ENCODE measurements at regions not wholly inside any gene's neighbourhood (a gene's known extent, or its start where the extent isn't known, plus 50 kb on each side); places are given as distances from the start of the nearest gene placed in this dataset.

- no peaks in the 10 kb centered on the region for H3K79me2 ChIP-seq (ENCODE audit: control insufficient read depth, insufficient read depth, low read length)
- no peak overlapping the region for H3K4me2 ChIP-seq (ENCODE audit: control insufficient read depth, insufficient read depth)
- SMC1A ChIA-PET (ENCODE audit: uncharacterized antibody, unreplicated experiment), result interaction anchor here (1.1 kb wide), 1 partner anchor 9 kb away, joined by 4 read pairs; no protein-coding TSS in a partner anchor
- H3K36me3 ChIP-seq (ENCODE audit: control insufficient read depth in 2 of 2, insufficient read depth in 2 of 2, low read length in 1 of 2), result no peaks in the 10 kb centered on the region
- 7% methylated on average over 3 of the region's 3 CpGs for WGBS (ENCODE audit: insufficient coverage, insufficient replicate concordance, low lambda C conversion rate, missing lambda C conversion rate)
- in situ Hi-C loops (cut with MboI), result no loop called here
- no peaks in the 10 kb centered on the region for H3K4me1 ChIP-seq (ENCODE audit: control insufficient read depth, insufficient read depth, low read length)
- H3K27me3 ChIP-seq (replicated peaks in 1 of 2; ENCODE audit: control insufficient read depth in 2 of 2, insufficient read depth in 2 of 2, low read length in 1 of 2), result no peaks in the 10 kb centered on the region
- CTCF ChIA-PET, result no interaction called here
- H3K9me3 ChIP-seq (replicated peaks; ENCODE audit: control insufficient read depth, insufficient read depth, low read length), result no peaks in the 10 kb centered on the region
- no peak overlapping the region for H3K27ac ChIP-seq (ENCODE audit: control insufficient read depth, insufficient read depth)
- no peak overlapping the region for H3K4me3 ChIP-seq
- H3K9ac ChIP-seq (ENCODE audit: control insufficient read depth, insufficient read depth, low read length), result no peak overlapping the region
- intact Hi-C loops (cut with micrococcal nuclease; ENCODE audit: unreplicated experiment), result no loop called here
- RAD21 ChIA-PET (ENCODE audit: unreplicated experiment), result no interaction called here
- POLR2A ChIA-PET, result no interaction called here
- FAIRE-seq (no peak), ATAC-seq (no peak), DNase-seq (ENCODE audit: low read depth, low spot score) (no peak)
- no peak overlapping the region for H2AFZ ChIP-seq (ENCODE audit: control insufficient read depth, low read depth, low read length)
- BruUV-seq (replicated peaks), result no TSS peak
- TF ChIP-seq ZNF217 (IDR thresholded peaks at IDR 0.05), result no peak
- TF ChIP-seq POLR2A (IDR thresholded peaks at IDR 0.05; ENCODE audit: low read depth, low read length), result no peak
- no peak for TF ChIP-seq SIN3A (IDR thresholded peaks at IDR 0.05; ENCODE audit: low read depth, low read length)
- no peak for TF ChIP-seq NFYB (IDR thresholded peaks at IDR 0.05; ENCODE audit: insufficient read depth, low read depth, low read length)
- no peak for TF ChIP-seq BMI1 (IDR thresholded peaks at IDR 0.05; ENCODE audit: borderline replicate concordance)
- no peak for TF ChIP-seq SRF (IDR thresholded peaks at IDR 0.05; ENCODE audit: low read depth in 2 of 2, low read length in 2 of 2)
- TF ChIP-seq HDAC6 (IDR thresholded peaks at IDR 0.05; ENCODE audit: unreplicated experiment), result no peak
- no peak for TF ChIP-seq ZNF592 (IDR thresholded peaks at IDR 0.05)
- no peak for TF ChIP-seq RUNX3 (IDR thresholded peaks at IDR 0.05; ENCODE audit: low read length)
- TF ChIP-seq CREM (IDR thresholded peaks at IDR 0.05; ENCODE audit: low read depth), result no peak
- TF ChIP-seq LARP7 (IDR thresholded peaks at IDR 0.05), result no peak
- no peaks in the 10 kb centered on the region for H4K20me1 ChIP-seq (ENCODE audit: control insufficient read depth, insufficient read depth)
These were observed 1320.1 kb upstream of the PRMT6 start for GRCh38 chr1:105736349-105736748.

Data from GM12878 (cell line).